Prostate gland (tissue), 2 donors: ENCODE measurements at regions not wholly inside any gene's neighbourhood (a gene's known extent, or its start where the extent isn't known, plus 50 kb on each side); places are given as distances from the start of the nearest gene placed in this dataset.

Source experiments
- CTCF ChIP-seq, 4 experiments: fragments of 200-600 bp in 2 of 4; fragments of 450-650 bp in 2 of 4; sonication (generic) in 2 of 4; IDR thresholded peaks; 1 replicate in 3 of 4; 2 replicates in 1 of 4; pipeline ENCODE4 v1.5.1; 2016 to 2019; ENCODE audit warnings: antibody characterized with exemption in 4 of 4, mild to moderate bottlenecking in 2 of 4, moderate library complexity in 2 of 4
- POLR2A ChIP-seq: fragments of 450-650 bp; IDR thresholded peaks from one replicate; pipeline ENCODE4 v1.6.1; 2016; ENCODE audit warnings: antibody characterized with exemption, mild to moderate bottlenecking
- POLR2AphosphoS5 ChIP-seq: sonication (generic); formaldehyde crosslinking; IDR thresholded peaks from one replicate; pipeline ENCODE4 v1.6.1; 2017; ENCODE audit warnings: antibody characterized with exemption

- TF ChIP-seq POLR2A = no peak
- TF ChIP-seq CTCF (IDR thresholded peaks at IDR 0.05) = no peak
- TF ChIP-seq POLR2AphosphoS5 = no peak
These were observed 283.6 kb upstream of the KLF6 start for GRCh38 chr10:4068629-4069028.
